ENCODE measurements at regions not wholly inside any gene's neighbourhood (a gene's known extent, or its start where the extent isn't known, plus 50 kb on each side); places are given as distances from the start of the nearest gene placed in this dataset.

- TF ChIP-seq CTCF (IDR thresholded peaks at IDR 0.05) (no peak), POLR2A (IDR thresholded peaks at IDR 0.05) (no peak)
Measured at GRCh38 chr18:39692367-39693015, 2126.9 kb upstream of the CELF4 start.

All from ovary (tissue), 3 donors.